ENCODE measurements at regions not wholly inside any gene's neighbourhood (a gene's known extent, or its start where the extent isn't known, plus 50 kb on each side); places are given as distances from the start of the nearest gene placed in this dataset.

DNA sequence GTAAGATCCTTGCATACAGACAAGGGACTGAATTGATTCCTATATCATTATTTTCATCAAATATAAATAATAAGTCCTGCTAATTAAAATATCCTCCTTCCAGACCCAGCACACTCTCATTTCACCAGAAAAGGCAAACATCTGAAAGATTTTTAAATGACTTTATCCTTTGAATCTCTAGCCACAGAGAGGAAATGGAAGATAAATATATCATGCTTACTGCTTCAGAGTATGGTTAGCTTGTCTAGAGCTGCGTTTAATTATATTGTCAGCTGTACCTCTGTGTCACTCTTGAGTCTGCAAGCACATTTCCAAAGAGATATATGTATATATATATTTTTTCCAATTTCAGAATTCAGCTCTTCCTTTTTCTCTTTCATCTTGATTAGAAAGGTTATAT, 232.7 kb downstream of the TRIB2 start:
- TF ChIP-seq EZH2 (IDR thresholded peaks at IDR 0.05; ENCODE audit: low read depth, unreplicated experiment) (no peak), POLR2AphosphoS5 (IDR thresholded peaks at IDR 0.05; ENCODE audit: low read depth) (no peak), EZH2phosphoT487 (IDR thresholded peaks at IDR 0.05; ENCODE audit: unreplicated experiment) (no peak)
- TF ChIP-seq, protein P1, sequence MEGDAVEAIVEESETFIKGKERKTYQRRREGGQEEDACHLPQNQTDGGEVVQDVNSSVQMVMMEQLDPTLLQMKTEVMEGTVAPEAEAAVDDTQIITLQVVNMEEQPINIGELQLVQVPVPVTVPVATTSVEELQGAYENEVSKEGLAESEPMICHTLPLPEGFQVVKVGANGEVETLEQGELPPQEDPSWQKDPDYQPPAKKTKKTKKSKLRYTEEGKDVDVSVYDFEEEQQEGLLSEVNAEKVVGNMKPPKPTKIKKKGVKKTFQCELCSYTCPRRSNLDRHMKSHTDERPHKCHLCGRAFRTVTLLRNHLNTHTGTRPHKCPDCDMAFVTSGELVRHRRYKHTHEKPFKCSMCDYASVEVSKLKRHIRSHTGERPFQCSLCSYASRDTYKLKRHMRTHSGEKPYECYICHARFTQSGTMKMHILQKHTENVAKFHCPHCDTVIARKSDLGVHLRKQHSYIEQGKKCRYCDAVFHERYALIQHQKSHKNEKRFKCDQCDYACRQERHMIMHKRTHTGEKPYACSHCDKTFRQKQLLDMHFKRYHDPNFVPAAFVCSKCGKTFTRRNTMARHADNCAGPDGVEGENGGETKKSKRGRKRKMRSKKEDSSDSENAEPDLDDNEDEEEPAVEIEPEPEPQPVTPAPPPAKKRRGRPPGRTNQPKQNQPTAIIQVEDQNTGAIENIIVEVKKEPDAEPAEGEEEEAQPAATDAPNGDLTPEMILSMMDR (conservative IDR thresholded peaks at IDR 0.05; ENCODE audit: low read depth in 2 of 2): no peak
- TF ChIP-seq, protein P2, sequence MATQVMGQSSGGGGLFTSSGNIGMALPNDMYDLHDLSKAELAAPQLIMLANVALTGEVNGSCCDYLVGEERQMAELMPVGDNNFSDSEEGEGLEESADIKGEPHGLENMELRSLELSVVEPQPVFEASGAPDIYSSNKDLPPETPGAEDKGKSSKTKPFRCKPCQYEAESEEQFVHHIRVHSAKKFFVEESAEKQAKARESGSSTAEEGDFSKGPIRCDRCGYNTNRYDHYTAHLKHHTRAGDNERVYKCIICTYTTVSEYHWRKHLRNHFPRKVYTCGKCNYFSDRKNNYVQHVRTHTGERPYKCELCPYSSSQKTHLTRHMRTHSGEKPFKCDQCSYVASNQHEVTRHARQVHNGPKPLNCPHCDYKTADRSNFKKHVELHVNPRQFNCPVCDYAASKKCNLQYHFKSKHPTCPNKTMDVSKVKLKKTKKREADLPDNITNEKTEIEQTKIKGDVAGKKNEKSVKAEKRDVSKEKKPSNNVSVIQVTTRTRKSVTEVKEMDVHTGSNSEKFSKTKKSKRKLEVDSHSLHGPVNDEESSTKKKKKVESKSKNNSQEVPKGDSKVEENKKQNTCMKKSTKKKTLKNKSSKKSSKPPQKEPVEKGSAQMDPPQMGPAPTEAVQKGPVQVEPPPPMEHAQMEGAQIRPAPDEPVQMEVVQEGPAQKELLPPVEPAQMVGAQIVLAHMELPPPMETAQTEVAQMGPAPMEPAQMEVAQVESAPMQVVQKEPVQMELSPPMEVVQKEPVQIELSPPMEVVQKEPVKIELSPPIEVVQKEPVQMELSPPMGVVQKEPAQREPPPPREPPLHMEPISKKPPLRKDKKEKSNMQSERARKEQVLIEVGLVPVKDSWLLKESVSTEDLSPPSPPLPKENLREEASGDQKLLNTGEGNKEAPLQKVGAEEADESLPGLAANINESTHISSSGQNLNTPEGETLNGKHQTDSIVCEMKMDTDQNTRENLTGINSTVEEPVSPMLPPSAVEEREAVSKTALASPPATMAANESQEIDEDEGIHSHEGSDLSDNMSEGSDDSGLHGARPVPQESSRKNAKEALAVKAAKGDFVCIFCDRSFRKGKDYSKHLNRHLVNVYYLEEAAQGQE (IDR thresholded peaks at IDR 0.05; ENCODE audit: unreplicated experiment): no peak
- TF ChIP-seq, protein P3, sequence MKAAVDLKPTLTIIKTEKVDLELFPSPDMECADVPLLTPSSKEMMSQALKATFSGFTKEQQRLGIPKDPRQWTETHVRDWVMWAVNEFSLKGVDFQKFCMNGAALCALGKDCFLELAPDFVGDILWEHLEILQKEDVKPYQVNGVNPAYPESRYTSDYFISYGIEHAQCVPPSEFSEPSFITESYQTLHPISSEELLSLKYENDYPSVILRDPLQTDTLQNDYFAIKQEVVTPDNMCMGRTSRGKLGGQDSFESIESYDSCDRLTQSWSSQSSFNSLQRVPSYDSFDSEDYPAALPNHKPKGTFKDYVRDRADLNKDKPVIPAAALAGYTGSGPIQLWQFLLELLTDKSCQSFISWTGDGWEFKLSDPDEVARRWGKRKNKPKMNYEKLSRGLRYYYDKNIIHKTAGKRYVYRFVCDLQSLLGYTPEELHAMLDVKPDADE (IDR thresholded peaks at IDR 0.05): no peak
